Keratinocyte (primary cell): ENCODE measurements at regions not wholly inside any gene's neighbourhood (a gene's known extent, or its start where the extent isn't known, plus 50 kb on each side); places are given as distances from the start of the nearest gene placed in this dataset.

Source experiments
- DNase-seq: peaks from one replicate; pipeline ENCODE4 v3.0.0-alpha.2; 2011; ENCODE audit warnings: low read depth, missing footprints, low spot score
- FAIRE-seq: peaks from 2 replicates; lab custom pipeline; 2011; peaks lifted over from hg19 to GRCh38; lab: Jason Lieb, UNC
- H2AFZ ChIP-seq: 2 replicates; pipeline ENCODE4 v1.6.0; 2012; ENCODE audit warnings: low read length, control low read depth, inconsistent platforms; ENCODE audit not compliant: control insufficient read depth
- H3K27ac ChIP-seq: 2 replicates; pipeline ENCODE4 v1.5.1; 2011; ENCODE audit warnings: low read length; ENCODE audit not compliant: control insufficient read depth, insufficient read depth
- H3K27me3 ChIP-seq: 3 replicates; pipeline ENCODE4 v1.6.0; 2011; ENCODE audit warnings: low read length; ENCODE audit not compliant: control insufficient read depth, insufficient read depth; ENCODE audit errors: extremely low read depth
- H3K36me3 ChIP-seq, 2 experiments: 2 replicates in 1 of 2; 3 replicates in 1 of 2; pipeline ENCODE4 v1.5.1; 2011; ENCODE audit warnings: low read length in 2 of 2, mild to moderate bottlenecking in 1 of 2; ENCODE audit not compliant: control insufficient read depth in 2 of 2, insufficient read depth in 2 of 2; ENCODE audit errors: extremely low read depth in 1 of 2
- H3K4me1 ChIP-seq: 3 replicates; pipeline ENCODE4 v1.5.1; 2011; ENCODE audit warnings: low read length; ENCODE audit not compliant: control insufficient read depth, insufficient read depth; ENCODE audit errors: extremely low read depth
- H3K4me2 ChIP-seq: 3 replicates; pipeline ENCODE4 v1.6.0; 2011; ENCODE audit warnings: low read depth, low read length; ENCODE audit not compliant: control insufficient read depth, insufficient read depth; ENCODE audit errors: extremely low read depth
- H3K4me3 ChIP-seq, 3 experiments: fragments of 200-600 bp in 1 of 3; sonication (generic) in 1 of 3; 2 replicates in 2 of 3; 3 replicates in 1 of 3; pipeline ENCODE4 v1.5.1; 2011 to 2016; ENCODE audit warnings: low read length in 3 of 3, mild to moderate bottlenecking in 3 of 3, control low read depth in 2 of 3, inconsistent platforms in 1 of 3, low read depth in 1 of 3, mixed read lengths in 1 of 3, mixed run types in 1 of 3, moderate library complexity in 1 of 3; ENCODE audit not compliant: control insufficient read depth in 2 of 3, insufficient read depth in 2 of 3; ENCODE audit errors: extremely low read depth in 1 of 3
- H3K79me2 ChIP-seq: 2 replicates; pipeline ENCODE4 v1.6.0; 2012; ENCODE audit warnings: low read length; ENCODE audit not compliant: control insufficient read depth, insufficient read depth
- H3K9ac ChIP-seq: 3 replicates; pipeline ENCODE4 v1.6.0; 2011; ENCODE audit warnings: low read length; ENCODE audit not compliant: control insufficient read depth, insufficient read depth; ENCODE audit errors: extremely low read depth
- H3K9me1 ChIP-seq: 3 replicates; pipeline ENCODE4 v1.6.0; 2011; ENCODE audit warnings: low read length; ENCODE audit not compliant: control insufficient read depth, insufficient read depth; ENCODE audit errors: extremely low read depth
- H3K9me3 ChIP-seq: 2 replicates; pipeline ENCODE4 v1.5.1; 2012; ENCODE audit warnings: low read depth, low read length; ENCODE audit not compliant: control insufficient read depth
- H4K20me1 ChIP-seq: 3 replicates; pipeline ENCODE4 v1.6.0; 2011; ENCODE audit warnings: low read length; ENCODE audit not compliant: control insufficient read depth, insufficient read depth; ENCODE audit errors: extremely low read depth
- EZH2 ChIP-seq: IDR thresholded peaks from one replicate; pipeline ENCODE4 v1.6.1; 2012; ENCODE audit warnings: inconsistent platforms, mild to moderate bottlenecking, low read length, moderate library complexity
- dilution Hi-C: fragments of 300-500 bp; cut with MboI; formaldehyde crosslinking; loops from one replicate; pipeline ENCODE4 v1.7.0; 2020; ENCODE audit warnings: low sequenced_read_pairs; ENCODE audit not compliant: extremely low pct_ligation_motif_present
- TF ChIP-seq, protein P1 (sequence below), 3 experiments: IDR thresholded peaks in 1 of 3; conservative IDR thresholded peaks in 1 of 3; optimal IDR thresholded peaks in 1 of 3; 2 replicates in 2 of 3; 3 replicates in 1 of 3; pipeline versions ENCODE3 to v1.5.1; 2011; ENCODE audit warnings: low read length in 3 of 3, mild to moderate bottlenecking in 3 of 3, moderate library complexity in 2 of 3, control low read depth in 1 of 3, inconsistent platforms in 1 of 3; ENCODE audit not compliant: insufficient read depth in 2 of 3; ENCODE audit errors: extremely low read depth in 1 of 3

DNA sequence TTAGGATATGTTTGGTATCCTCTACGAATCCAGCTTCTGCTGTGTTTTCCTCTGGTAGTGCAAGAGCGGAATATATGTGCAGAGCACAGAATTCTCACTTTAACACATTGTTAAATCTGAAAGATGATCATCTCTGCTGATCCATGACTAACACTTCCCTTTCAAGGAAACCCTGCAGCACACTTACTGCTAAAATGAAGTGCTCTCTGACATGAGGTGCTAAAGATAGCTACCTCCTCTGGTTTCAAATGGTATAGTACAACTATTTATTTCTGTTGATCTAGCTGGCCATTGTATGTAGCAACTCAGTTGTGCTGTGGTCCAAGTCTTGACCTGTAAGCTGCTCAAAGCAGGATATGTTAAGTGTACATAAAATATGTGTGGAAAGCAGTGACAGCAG, 162.4 kb upstream of the FMR1 start:
- Histone ChIP-seq H3K9me3 (peaks cover 2% of the 10 kb centered on the region), H4K20me1 (no peaks in the 10 kb centered on the region), H3K9me1 (no peaks in the 10 kb centered on the region), H3K9ac (no peak overlapping the region), H3K27ac (no peak overlapping the region), H2AFZ (no peak overlapping the region), H3K79me2 (no peaks in the 10 kb centered on the region), H3K27me3 (no peaks in the 10 kb centered on the region), H3K4me3 (no peak overlapping the region), H3K4me2 (no peak overlapping the region), H3K36me3 (no peaks in the 10 kb centered on the region), H3K4me1 (no peaks in the 10 kb centered on the region)
- TF ChIP-seq, protein P1, sequence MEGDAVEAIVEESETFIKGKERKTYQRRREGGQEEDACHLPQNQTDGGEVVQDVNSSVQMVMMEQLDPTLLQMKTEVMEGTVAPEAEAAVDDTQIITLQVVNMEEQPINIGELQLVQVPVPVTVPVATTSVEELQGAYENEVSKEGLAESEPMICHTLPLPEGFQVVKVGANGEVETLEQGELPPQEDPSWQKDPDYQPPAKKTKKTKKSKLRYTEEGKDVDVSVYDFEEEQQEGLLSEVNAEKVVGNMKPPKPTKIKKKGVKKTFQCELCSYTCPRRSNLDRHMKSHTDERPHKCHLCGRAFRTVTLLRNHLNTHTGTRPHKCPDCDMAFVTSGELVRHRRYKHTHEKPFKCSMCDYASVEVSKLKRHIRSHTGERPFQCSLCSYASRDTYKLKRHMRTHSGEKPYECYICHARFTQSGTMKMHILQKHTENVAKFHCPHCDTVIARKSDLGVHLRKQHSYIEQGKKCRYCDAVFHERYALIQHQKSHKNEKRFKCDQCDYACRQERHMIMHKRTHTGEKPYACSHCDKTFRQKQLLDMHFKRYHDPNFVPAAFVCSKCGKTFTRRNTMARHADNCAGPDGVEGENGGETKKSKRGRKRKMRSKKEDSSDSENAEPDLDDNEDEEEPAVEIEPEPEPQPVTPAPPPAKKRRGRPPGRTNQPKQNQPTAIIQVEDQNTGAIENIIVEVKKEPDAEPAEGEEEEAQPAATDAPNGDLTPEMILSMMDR (optimal IDR thresholded peaks at IDR 0.05 in 1 of 3, IDR thresholded peaks at IDR 0.05 in 1 of 3, conservative IDR thresholded peaks at IDR 0.05 in 1 of 3; ENCODE audit: extremely low read depth in 1 of 3, insufficient read depth in 2 of 3, low read length in 3 of 3) = no peak
- TF ChIP-seq EZH2 = no peak
- FAIRE-seq = no peak
- DNase-seq = no peak
- dilution Hi-C loops = no loop called here

DNA sequence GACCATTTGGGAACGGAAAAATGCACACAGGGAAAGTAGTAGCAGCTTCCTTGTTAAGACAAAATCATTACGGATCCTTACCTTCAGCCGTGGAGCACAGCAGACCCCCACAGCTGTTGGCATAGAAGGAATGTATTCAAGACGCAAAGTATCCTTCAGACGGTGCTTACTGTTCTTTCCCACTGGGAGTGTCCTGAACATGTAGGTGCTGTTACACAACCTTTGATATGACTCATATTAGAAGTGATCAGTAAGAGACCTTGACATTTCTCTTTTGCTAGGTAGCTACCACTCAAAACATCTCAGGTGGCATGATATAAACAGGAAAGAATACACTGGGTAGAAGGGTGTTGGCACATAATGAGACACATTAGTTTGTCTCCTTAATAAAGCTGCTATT, 154.0 kb upstream of the FMR1 start:
- FAIRE-seq = no peak

More for the DNA sequence above, 154.0 kb upstream of the FMR1 start:
- Histone ChIP-seq H3K4me3 (no peak overlapping the region), H3K9me1 (no peaks in the 10 kb centered on the region), H3K4me2 (no peak overlapping the region), H2AFZ (no peak overlapping the region), H3K27me3 (no peaks in the 10 kb centered on the region), H3K9ac (no peak overlapping the region), H3K4me1 (no peaks in the 10 kb centered on the region), H3K9me3 (no peaks in the 10 kb centered on the region), H3K79me2 (no peaks in the 10 kb centered on the region), H3K36me3 (no peaks in the 10 kb centered on the region), H4K20me1 (no peaks in the 10 kb centered on the region), H3K27ac (no peak overlapping the region)
- dilution Hi-C loops = no loop called here
- TF ChIP-seq, protein P1 (optimal IDR thresholded peaks at IDR 0.05 in 1 of 3, IDR thresholded peaks at IDR 0.05 in 1 of 3, conservative IDR thresholded peaks at IDR 0.05 in 1 of 3; ENCODE audit: extremely low read depth in 1 of 3, insufficient read depth in 2 of 3, low read length in 3 of 3) = no peak
- TF ChIP-seq EZH2 = no peak
- DNase-seq = no peak
